Gastroesophageal sphincter (tissue), 3 donors: ENCODE measurements at regions not wholly inside any gene's neighbourhood (a gene's known extent, or its start where the extent isn't known, plus 50 kb on each side); places are given as distances from the start of the nearest gene placed in this dataset.

Experiments used
- CTCF ChIP-seq, 4 experiments: fragments of 200-600 bp in 2 of 4; fragments of 450-650 bp in 2 of 4; sonication (generic) in 1 of 4; IDR thresholded peaks; one replicate each; pipeline ENCODE4 v1.5.1; 2017 to 2019; ENCODE audit warnings: antibody characterized with exemption in 4 of 4, mild to moderate bottlenecking in 2 of 4, moderate library complexity in 2 of 4
- POLR2A ChIP-seq, 2 donors: fragments of 450-650 bp; IDR thresholded peaks; one replicate each; pipeline ENCODE4 v1.6.1; 2017; ENCODE audit warnings: antibody characterized with exemption in 2 of 2, mild to moderate bottlenecking in 2 of 2, moderate library complexity in 1 of 2
- POLR2AphosphoS5 ChIP-seq: sonication (generic); formaldehyde crosslinking; IDR thresholded peaks from one replicate; pipeline ENCODE4 v1.6.1; 2017; ENCODE audit warnings: antibody characterized with exemption

DNA sequence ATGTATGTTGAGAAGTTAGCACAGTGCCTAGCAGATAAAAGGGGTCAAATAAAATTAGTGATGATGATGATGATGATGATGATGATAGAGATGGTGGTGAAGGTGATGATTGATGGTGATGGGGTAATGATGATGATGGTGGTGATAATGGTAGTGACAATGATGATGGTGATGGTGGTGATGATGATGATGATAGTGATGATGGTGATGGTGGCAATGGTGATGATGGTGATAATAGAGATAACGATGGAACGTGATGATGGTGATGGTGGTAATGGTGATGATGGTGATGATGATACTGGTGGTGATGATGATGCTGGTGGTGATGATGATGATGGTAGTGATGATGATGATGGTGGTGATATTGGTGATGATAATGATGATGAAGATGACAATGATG is 223.7 kb downstream of the FOXL1 start:
- no peak for TF ChIP-seq CTCF (IDR thresholded peaks at IDR 0.05)
- no peak for TF ChIP-seq POLR2AphosphoS5
- no peak for TF ChIP-seq POLR2A (IDR thresholded peaks at IDR 0.05)
